Panc1 (cell line): ENCODE measurements at regions not wholly inside any gene's neighbourhood (a gene's known extent, or its start where the extent isn't known, plus 50 kb on each side); places are given as distances from the start of the nearest gene placed in this dataset.

Experiments
- ATAC-seq: fragments of 200-7000 bp; cut with Tn5 transposase; 2 replicates; pipeline ENCODE4 v1.9.1; 2020; ENCODE audit warnings: mild to moderate bottlenecking, moderate library complexity
- BruUV-seq: library from RNA; stranded (reverse); fragments of 400-500 nt; replicated peaks from 2 replicates; lab custom pipeline; 2021; lab: Mats Ljungman, UMichigan
- CTCF ChIA-PET: fragments of 300-600 bp; sonication (Branson Sonifier 250); formaldehyde crosslinking; loops from one replicate; lab custom pipeline; 2022; ENCODE audit warnings: antibody characterized with exemption; lab: Charles Lee
- POLR2A ChIA-PET: fragments of 300-600 bp; sonication (Branson Sonifier 250); formaldehyde crosslinking; loops from one replicate; lab custom pipeline; 2022; ENCODE audit warnings: antibody characterized with exemption; lab: Charles Lee
- DNase-seq: peaks from one replicate; pipeline ENCODE4 v3.0.0-alpha.2; 2010; ENCODE audit warnings: low read depth, low spot score
- H3K27ac ChIP-seq: 2 replicates; pipeline ENCODE4 v1.5.1; 2011; ENCODE audit warnings: mild to moderate bottlenecking, low read length, inconsistent platforms
- H3K27me3 ChIP-seq: fragments of 200-500 bp; sonication (Bioruptor generic); 2 replicates; pipeline ENCODE4 v1.6.0; 2014; ENCODE audit warnings: low read length, inconsistent platforms; ENCODE audit not compliant: control insufficient read depth, insufficient read depth
- H3K36me3 ChIP-seq: fragments of 200-500 bp; sonication (Bioruptor generic); 2 replicates; pipeline ENCODE4 v1.5.1; 2014; ENCODE audit warnings: inconsistent platforms, mild to moderate bottlenecking, low read length, moderate library complexity; ENCODE audit not compliant: control insufficient read depth, insufficient read depth
- H3K4me1 ChIP-seq: 2 replicates; pipeline ENCODE4 v1.5.1; 2011; ENCODE audit warnings: inconsistent platforms, mild to moderate bottlenecking, low read length, moderate library complexity; ENCODE audit not compliant: control insufficient read depth, insufficient read depth
- H3K4me3 ChIP-seq, 2 experiments: 2 replicates each; pipeline ENCODE4 v1.5.1; 2011 to 2012; ENCODE audit warnings: low read depth in 2 of 2, low read length in 2 of 2, mild to moderate bottlenecking in 2 of 2, inconsistent platforms in 1 of 2, moderate library complexity in 1 of 2
- H3K9me3 ChIP-seq: fragments of 200-500 bp; sonication (Bioruptor generic); 2 replicates; pipeline ENCODE4 v1.5.1; 2014; ENCODE audit warnings: low read depth, mild to moderate bottlenecking, inconsistent platforms, low read length, moderate library complexity; ENCODE audit not compliant: control insufficient read depth, insufficient read depth
- POLR2AphosphoS5 ChIP-seq: IDR thresholded peaks from 2 replicates; pipeline ENCODE4 v1.6.1; 2012; ENCODE audit warnings: mild to moderate bottlenecking, low read depth, low read length, moderate library complexity
- SIN3A ChIP-seq: IDR thresholded peaks from 2 replicates; pipeline ENCODE4 v1.6.1; 2012; ENCODE audit warnings: low read depth, mild to moderate bottlenecking, low read length, moderate library complexity, borderline replicate concordance; ENCODE audit not compliant: insufficient read depth
- TCF7L2 ChIP-seq: IDR thresholded peaks from 2 replicates; pipeline ENCODE4 v1.6.1; 2011; ENCODE audit warnings: mild to moderate bottlenecking, low read depth, low read length, inconsistent platforms
- in situ Hi-C: cut with HindIII; loops from 2 replicates; pipeline ENCODE4 v1.10.0; 2016; ENCODE audit warnings: low sequenced_read_pairs, low pct_unique_long_range_greater_than_20kb
- intact Hi-C: fragments of 100-400 bp; cut with micrococcal nuclease; formaldehyde crosslinking; loops from one replicate; pipeline ENCODE4 v1.10.0; 2022; ENCODE audit not compliant: unreplicated experiment
- TF ChIP-seq, protein P1 (sequence below): fragments of 450-650 bp; IDR thresholded peaks from 2 replicates; pipeline ENCODE4 v1.5.1; 2017; ENCODE audit warnings: mild to moderate bottlenecking
- TF ChIP-seq, protein P2 (sequence below), 2 experiments: IDR thresholded peaks; 2 replicates each; pipeline ENCODE4 v1.6.1; 2011 to 2012; ENCODE audit warnings: low read depth in 2 of 2, control low read depth in 1 of 2, low read length in 1 of 2, mild to moderate bottlenecking in 1 of 2, moderate library complexity in 1 of 2; ENCODE audit not compliant: insufficient read depth in 1 of 2

GRCh38 chr6:138562691-138563090 is 63.4 kb upstream of the NHSL1 start:
- DNase-seq (no peak), ATAC-seq (no peak)
- TF ChIP-seq, protein P1, sequence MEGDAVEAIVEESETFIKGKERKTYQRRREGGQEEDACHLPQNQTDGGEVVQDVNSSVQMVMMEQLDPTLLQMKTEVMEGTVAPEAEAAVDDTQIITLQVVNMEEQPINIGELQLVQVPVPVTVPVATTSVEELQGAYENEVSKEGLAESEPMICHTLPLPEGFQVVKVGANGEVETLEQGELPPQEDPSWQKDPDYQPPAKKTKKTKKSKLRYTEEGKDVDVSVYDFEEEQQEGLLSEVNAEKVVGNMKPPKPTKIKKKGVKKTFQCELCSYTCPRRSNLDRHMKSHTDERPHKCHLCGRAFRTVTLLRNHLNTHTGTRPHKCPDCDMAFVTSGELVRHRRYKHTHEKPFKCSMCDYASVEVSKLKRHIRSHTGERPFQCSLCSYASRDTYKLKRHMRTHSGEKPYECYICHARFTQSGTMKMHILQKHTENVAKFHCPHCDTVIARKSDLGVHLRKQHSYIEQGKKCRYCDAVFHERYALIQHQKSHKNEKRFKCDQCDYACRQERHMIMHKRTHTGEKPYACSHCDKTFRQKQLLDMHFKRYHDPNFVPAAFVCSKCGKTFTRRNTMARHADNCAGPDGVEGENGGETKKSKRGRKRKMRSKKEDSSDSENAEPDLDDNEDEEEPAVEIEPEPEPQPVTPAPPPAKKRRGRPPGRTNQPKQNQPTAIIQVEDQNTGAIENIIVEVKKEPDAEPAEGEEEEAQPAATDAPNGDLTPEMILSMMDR = no peak
- TF ChIP-seq, protein P2, sequence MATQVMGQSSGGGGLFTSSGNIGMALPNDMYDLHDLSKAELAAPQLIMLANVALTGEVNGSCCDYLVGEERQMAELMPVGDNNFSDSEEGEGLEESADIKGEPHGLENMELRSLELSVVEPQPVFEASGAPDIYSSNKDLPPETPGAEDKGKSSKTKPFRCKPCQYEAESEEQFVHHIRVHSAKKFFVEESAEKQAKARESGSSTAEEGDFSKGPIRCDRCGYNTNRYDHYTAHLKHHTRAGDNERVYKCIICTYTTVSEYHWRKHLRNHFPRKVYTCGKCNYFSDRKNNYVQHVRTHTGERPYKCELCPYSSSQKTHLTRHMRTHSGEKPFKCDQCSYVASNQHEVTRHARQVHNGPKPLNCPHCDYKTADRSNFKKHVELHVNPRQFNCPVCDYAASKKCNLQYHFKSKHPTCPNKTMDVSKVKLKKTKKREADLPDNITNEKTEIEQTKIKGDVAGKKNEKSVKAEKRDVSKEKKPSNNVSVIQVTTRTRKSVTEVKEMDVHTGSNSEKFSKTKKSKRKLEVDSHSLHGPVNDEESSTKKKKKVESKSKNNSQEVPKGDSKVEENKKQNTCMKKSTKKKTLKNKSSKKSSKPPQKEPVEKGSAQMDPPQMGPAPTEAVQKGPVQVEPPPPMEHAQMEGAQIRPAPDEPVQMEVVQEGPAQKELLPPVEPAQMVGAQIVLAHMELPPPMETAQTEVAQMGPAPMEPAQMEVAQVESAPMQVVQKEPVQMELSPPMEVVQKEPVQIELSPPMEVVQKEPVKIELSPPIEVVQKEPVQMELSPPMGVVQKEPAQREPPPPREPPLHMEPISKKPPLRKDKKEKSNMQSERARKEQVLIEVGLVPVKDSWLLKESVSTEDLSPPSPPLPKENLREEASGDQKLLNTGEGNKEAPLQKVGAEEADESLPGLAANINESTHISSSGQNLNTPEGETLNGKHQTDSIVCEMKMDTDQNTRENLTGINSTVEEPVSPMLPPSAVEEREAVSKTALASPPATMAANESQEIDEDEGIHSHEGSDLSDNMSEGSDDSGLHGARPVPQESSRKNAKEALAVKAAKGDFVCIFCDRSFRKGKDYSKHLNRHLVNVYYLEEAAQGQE (IDR thresholded peaks at IDR 0.05; ENCODE audit: insufficient read depth in 1 of 2, low read depth in 2 of 2, low read length in 1 of 2) = no peak
- TF ChIP-seq SIN3A (no peak), TCF7L2 (no peak), POLR2AphosphoS5 (no peak)
- intact Hi-C loops (no loop called here), in situ Hi-C loops (no loop called here)
- Histone ChIP-seq H3K27ac (no peak overlapping the region), H3K36me3 (no peaks in the 10 kb centered on the region), H3K4me1 (no peaks in the 10 kb centered on the region), H3K27me3 (no peaks in the 10 kb centered on the region), H3K9me3 (no peaks in the 10 kb centered on the region), H3K4me3 (no peak overlapping the region)
- no TSS peak for BruUV-seq
- CTCF ChIA-PET = no interaction called here
- POLR2A ChIA-PET = no interaction called here

- no peaks in the 10 kb centered on the region for H3K36me3 ChIP-seq
- POLR2A ChIA-PET = no interaction called here
- H3K4me1 ChIP-seq = no peaks in the 10 kb centered on the region
- intact Hi-C loops (no loop called here), in situ Hi-C loops (no loop called here)
- CTCF ChIA-PET = interaction anchor here (0.5 kb wide), 1 partner anchor 217 kb away, joined by 3 read pairs; no protein-coding TSS in a partner anchor
- BruUV-seq = no TSS peak
- H3K4me3 ChIP-seq = no peak overlapping the region
- H3K27me3 ChIP-seq = no peaks in the 10 kb centered on the region
- H3K9me3 ChIP-seq = no peaks in the 10 kb centered on the region
- TF ChIP-seq SIN3A (no peak), TCF7L2 (no peak), POLR2AphosphoS5 (no peak)
- TF ChIP-seq, protein P1 = no peak
- TF ChIP-seq, protein P2 (IDR thresholded peaks at IDR 0.05; ENCODE audit: insufficient read depth in 1 of 2, low read depth in 2 of 2, low read length in 1 of 2) = no peak
- H3K27ac ChIP-seq = no peak overlapping the region
- ATAC-seq = no peak
- no peak for DNase-seq
These were observed 63.9 kb upstream of the NHSL1 start for GRCh38 chr6:138563231-138563630.
